ENCODE measurements at regions not wholly inside any gene's neighbourhood (a gene's known extent, or its start where the extent isn't known, plus 50 kb on each side); places are given as distances from the start of the nearest gene placed in this dataset.

- peak; percentile 77; the same call in 1 of the 2 replicates for TF ChIP-seq ZNF462 (CRISPR knock-in tag; IDR thresholded peaks at IDR 0.05)
Observed at GRCh38 chr11:97722721-97723120, 1298.0 kb upstream of the CNTN5 start (continued).

DNA sequence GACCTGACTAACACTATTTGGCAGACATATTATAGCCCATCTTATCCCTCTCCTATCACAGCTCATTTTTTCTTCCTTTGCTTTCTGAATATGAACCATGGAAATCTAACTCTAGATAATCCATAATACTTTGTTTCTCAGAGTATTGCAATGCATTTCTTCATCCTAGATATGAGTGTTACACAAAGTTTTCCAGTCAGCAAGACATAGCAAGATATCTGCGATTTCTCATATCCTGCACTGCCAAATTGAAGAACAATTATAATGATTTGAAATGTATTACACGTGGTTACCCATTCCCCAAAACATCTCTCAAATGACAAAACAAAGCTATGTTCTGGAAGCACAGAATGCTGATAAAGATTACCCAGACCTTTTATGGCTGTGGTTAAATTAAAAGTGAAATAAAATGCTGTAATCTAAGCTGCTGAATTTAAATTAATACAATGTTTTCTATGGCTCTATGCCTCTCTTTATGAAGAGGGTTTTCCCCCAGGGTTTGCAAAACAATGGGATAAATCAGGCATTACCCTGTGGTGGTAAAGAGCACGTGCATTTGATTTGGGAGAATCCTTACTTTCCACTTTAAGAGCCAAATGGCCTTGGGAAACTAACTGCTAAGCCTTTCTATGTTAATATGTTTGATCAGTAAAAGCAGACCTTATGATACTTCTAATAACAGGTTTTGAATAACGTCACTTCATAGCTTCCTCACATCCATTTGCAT is 1291.0 kb upstream of the CNTN5 start:
- Histone ChIP-seq H3K79me2 (replicated peaks; ENCODE audit: insufficient read depth) (no peaks in the 10 kb centered on the region), H4K20me1 (replicated peaks; ENCODE audit: insufficient read depth) (no peaks in the 10 kb centered on the region), H3K4me2 (no peak overlapping the region), H3K9me2 (ENCODE audit: insufficient read depth) (no peaks in the 10 kb centered on the region), H3K36me3 (ENCODE audit: insufficient read depth) (no peaks in the 10 kb centered on the region), H3K4me3 (no peak overlapping the region), H3F3A (replicated peaks; ENCODE audit: low read depth) (no peaks in the 10 kb centered on the region), H2AFZ (no peak overlapping the region; the same call in 1 of the 2 replicates), H3K27ac (ENCODE audit: low read depth) (no peak overlapping the region), H3K4me1 (ENCODE audit: insufficient read depth) (peaks cover 6% of the 10 kb centered on the region; the same call in 1 of the 2 replicates), H3K27me3 (ENCODE audit: insufficient read depth) (no peaks in the 10 kb centered on the region)
- Mint-ChIP-seq H3K4me1 (peaks cover 7% of the 10 kb centered on the region; the same call in 2 of the 3 replicates), H3K36me3 (ENCODE audit: low read depth) (no peaks in the 10 kb centered on the region; the same call in 2 of the 3 replicates), H3K27me3 (ENCODE audit: insufficient read depth, low read depth, poor library complexity) (no peaks in the 10 kb centered on the region), H3K9me3 (no peaks in the 10 kb centered on the region; the same call in 2 of the 3 replicates), H3K4me3 (no peak overlapping the region), H3K27ac (no peak overlapping the region)
- DNase-seq (ENCODE audit: low spot score) (peak; percentile 7), ATAC-seq (peak; percentile 49; the same call in 2 of the 3 replicates)
- TF ChIP-seq POLR2AphosphoS5 (IDR thresholded peaks at IDR 0.05; ENCODE audit: low read depth): no peak
- no peak for TF ChIP-seq EZH2 (IDR thresholded peaks at IDR 0.05; ENCODE audit: low read depth, unreplicated experiment)
- TF ChIP-seq CREB1 (CRISPR knock-in tag; IDR thresholded peaks at IDR 0.05; ENCODE audit: low read depth): no peak
- TF ChIP-seq EZH2phosphoT487 (IDR thresholded peaks at IDR 0.05; ENCODE audit: unreplicated experiment): no peak
- TF ChIP-seq, protein P1, sequence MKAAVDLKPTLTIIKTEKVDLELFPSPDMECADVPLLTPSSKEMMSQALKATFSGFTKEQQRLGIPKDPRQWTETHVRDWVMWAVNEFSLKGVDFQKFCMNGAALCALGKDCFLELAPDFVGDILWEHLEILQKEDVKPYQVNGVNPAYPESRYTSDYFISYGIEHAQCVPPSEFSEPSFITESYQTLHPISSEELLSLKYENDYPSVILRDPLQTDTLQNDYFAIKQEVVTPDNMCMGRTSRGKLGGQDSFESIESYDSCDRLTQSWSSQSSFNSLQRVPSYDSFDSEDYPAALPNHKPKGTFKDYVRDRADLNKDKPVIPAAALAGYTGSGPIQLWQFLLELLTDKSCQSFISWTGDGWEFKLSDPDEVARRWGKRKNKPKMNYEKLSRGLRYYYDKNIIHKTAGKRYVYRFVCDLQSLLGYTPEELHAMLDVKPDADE (IDR thresholded peaks at IDR 0.05): no peak
- TF ChIP-seq, protein P2, sequence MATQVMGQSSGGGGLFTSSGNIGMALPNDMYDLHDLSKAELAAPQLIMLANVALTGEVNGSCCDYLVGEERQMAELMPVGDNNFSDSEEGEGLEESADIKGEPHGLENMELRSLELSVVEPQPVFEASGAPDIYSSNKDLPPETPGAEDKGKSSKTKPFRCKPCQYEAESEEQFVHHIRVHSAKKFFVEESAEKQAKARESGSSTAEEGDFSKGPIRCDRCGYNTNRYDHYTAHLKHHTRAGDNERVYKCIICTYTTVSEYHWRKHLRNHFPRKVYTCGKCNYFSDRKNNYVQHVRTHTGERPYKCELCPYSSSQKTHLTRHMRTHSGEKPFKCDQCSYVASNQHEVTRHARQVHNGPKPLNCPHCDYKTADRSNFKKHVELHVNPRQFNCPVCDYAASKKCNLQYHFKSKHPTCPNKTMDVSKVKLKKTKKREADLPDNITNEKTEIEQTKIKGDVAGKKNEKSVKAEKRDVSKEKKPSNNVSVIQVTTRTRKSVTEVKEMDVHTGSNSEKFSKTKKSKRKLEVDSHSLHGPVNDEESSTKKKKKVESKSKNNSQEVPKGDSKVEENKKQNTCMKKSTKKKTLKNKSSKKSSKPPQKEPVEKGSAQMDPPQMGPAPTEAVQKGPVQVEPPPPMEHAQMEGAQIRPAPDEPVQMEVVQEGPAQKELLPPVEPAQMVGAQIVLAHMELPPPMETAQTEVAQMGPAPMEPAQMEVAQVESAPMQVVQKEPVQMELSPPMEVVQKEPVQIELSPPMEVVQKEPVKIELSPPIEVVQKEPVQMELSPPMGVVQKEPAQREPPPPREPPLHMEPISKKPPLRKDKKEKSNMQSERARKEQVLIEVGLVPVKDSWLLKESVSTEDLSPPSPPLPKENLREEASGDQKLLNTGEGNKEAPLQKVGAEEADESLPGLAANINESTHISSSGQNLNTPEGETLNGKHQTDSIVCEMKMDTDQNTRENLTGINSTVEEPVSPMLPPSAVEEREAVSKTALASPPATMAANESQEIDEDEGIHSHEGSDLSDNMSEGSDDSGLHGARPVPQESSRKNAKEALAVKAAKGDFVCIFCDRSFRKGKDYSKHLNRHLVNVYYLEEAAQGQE (IDR thresholded peaks at IDR 0.05; ENCODE audit: unreplicated experiment): no peak
- no peak for TF ChIP-seq STAT1 (IDR thresholded peaks at IDR 0.05; ENCODE audit: unreplicated experiment)

Measured in GM23338 (cell line).